ENCODE measurements at regions not wholly inside any gene's neighbourhood (a gene's known extent, or its start where the extent isn't known, plus 50 kb on each side); places are given as distances from the start of the nearest gene placed in this dataset.

DNA sequence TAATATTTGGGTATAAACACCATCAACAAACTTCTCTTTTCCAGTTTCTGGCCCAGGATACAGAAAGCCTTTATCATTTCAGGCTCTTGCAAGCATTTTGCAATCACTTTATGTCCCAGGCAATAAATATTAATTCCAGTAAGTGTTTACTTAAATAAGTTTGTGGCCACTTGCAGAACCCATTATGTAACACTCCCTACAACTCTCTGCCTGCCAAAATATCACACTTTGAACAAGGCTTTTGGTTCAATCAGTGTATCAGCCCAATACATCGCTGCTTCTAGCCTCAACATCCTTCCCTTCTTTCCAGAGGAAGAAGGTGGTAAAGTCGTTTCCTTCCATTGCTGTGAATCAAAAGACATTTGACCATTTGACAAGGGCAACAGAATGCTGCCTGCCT lies 203.0 kb upstream of the USP25 start:
- DNase-seq (ENCODE audit: low read depth), result no peak

DNA sequence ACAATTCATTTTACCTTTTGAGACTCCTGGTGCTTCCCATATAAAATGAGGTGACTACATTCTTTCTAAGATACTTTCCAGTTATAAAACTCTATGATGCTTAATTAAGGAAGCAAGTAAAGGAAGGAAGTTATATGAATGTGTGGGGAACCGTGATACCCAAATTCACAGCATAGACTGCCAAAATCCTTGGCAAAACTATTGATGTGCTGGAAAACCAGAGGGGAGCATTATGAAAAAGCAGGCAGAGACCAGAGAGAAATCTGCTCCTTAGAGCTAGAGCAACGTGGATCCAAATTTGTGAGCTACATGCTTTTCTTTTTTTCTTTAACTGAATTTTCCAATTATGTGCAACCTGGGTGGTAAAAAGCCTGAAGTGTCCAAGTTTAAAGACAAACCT lies 201.4 kb upstream of the USP25 start:
- no peak for DNase-seq (ENCODE audit: low read depth)

DNA sequence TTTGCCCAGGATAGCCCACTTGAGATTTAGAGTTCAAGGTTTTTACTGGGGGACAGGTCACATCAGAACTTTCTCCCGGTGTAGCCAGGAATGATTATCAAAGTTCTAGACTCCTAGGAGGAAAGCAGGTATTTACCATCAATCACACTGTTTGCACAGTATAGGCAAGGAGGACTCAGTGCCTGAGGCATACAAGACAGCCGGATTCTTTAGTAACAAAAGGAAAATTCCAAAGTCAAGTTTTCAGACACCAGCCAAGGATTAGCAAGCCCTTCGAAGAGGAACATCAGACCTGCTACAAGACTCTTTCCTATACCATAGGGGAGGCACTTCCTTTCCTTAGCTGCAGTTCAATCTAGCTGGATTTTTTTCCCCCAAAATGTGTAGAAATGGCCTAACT lies 197.8 kb upstream of the USP25 start:
- no peak for DNase-seq (ENCODE audit: low read depth)

DNA sequence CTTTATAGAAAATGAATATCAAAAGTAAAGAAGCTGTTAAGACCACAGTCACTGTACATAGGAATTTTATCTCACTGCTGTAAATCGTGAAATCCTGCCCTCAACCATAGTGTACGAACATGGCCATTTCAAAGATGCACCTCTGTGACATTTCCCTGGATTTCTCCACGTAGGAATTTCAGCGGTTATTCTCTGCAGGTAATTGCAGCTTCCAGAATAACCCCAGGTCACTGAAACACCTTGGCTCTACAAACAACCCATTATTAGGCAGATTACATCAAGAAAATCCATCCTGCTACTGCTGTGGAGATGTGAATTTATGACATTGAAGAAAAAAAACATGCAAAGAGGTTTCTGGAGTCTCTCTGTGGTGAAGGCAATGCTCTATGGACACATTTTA lies 196.2 kb upstream of the USP25 start:
- DNase-seq (ENCODE audit: low read depth), result no peak

DNA sequence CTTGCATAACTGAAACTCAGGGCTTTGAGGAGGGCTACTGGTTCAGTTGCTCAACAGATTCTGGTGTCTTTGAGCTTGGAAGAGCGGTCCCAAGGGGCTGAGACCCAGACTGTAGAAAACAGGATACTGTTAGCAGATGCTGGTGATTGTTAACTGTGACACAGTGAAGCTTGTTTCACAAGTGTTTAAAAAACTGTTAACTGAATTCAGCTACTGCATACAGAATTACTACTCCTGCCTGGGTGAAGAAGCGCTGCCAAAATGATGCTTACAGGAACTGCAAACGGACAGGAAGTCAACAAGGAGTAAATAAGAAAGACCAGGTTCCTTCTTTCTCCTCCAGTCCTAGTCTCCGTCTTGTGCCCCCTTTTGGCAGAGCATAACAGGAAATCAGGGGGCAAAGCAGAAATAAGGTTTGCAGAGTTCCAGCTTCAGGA lies 195.3 kb upstream of the USP25 start:
- DNase-seq (ENCODE audit: low read depth), result no peak

DNA sequence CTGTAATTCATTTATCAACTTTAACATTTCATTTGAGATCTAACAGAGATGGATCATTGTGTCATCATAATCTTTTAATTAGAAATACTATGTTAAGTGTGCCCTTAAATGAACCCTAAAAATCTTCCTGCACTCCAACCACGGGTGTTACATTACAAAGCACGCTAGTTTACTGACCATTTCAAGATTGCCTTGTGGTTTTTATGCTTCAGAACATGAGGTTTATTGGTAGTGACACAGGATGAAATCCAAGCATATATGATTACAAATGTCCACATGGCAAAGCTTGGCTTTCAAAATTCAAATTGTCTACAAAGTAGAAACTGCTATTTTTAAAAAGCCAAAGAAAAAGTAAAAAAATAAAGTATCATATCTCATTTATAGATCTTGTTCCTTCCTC lies 190.4 kb upstream of the USP25 start:
- peak; percentile 29 for DNase-seq (ENCODE audit: low read depth)

DNA sequence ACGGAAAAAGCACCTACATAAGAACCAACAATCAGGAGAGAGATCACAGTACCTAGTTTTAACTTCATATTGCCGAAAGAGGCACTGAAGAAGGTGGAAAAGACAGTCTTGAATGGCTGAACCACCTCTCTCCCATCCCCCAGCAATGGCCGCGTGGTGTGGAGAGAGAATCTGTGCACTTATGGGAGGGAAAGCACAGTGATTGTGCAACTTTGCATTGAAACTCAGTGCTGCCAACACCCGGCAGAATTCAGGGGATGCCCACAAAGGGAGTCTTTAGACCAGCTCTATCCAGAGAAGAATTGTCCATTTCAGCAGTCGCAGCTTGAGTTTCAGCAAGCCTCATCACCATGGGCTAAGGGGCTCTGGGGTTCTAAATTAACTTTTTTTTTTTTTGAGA lies 186.3 kb upstream of the USP25 start:
- DNase-seq (ENCODE audit: low read depth), result no peak

DNA sequence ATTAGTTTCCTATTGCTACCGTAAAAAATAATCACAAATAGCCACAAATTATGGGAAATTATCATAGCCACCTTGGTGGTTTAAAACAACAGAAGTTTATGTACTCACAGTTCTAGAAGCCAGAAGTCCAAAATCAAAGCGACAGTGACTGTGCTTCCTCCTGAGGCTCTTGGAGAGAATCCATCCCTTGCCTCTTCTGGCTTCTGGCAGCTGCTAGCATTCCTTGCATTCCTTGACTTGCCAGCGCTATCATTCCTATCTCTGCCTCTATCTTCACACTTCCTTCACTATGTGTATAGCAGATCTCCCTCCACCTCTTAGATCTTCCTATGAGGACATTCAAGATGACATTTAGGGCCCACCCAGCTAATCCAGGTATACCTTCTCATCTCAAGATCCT lies 180.1 kb upstream of the USP25 start:
- DNase-seq (ENCODE audit: low read depth), result peak; percentile 39

DNA sequence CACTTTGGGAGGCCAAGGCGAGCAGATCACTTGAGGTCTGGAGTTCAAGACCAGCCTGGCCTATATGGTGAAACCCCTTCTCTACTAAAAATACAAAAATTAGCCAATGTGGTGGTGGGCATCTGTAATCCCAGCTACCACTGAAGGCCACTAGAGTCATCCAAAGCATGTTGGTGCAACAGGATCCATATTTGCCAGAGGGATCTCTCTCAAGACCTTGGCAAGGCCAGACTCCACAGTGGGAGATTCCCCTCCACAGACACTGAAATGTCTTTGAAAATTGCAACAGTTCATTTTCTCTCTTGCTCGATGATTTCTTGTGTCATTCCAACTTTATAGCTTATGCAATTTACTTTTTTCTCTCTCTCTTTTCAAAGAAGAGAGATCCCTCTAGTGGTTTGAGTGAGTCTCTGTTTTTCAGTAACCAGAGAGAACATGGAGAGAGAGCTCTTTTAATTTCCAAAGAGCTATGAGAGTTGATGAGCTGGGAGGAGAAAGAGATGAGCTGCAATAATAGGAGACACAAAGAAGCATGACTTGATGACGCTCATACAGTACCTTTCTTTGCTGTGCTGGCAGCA lies 176.8 kb upstream of the USP25 start:
- DNase-seq (ENCODE audit: low read depth), result no peak

DNA sequence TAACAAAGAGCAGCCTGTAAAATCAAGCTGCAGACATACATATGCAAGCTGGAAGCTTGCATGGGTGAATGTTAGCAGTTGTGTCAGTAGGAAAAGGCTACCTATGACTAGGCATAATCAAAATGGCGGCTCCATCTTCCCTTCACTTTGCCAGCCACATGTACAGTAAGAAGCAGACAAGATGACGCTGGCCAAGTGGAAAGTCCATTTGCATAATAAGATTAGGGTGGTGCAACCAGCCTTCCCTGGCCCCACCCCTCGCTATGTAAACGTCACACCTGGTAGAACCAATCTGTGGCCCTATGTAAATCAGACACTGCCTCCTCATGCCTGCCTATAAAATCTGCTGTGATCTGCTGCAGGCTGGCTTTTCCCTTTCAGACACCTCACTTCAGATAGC lies 171.9 kb upstream of the USP25 start:
- DNase-seq (ENCODE audit: low read depth), result peak; percentile 42

DNA sequence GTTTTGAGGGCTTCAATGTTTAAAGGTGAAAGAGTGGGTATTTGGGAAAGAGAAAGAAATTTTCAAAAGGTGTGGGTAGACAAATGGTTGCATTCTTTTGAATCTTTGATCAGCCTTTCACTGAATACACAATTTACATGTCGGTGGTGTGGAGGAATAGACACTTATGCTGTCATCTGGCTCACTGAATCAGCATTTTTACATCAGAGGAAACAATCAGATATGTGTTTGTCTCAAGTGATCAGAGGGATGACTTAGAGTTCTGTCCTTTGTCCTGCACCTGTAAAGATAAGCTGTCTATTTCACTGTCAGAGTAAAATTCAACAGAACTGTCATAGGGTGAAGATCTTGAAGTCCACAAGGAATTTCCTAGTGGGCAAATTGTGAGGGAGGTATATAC lies 170.9 kb upstream of the USP25 start:
- DNase-seq (ENCODE audit: low read depth), result no peak

DNA sequence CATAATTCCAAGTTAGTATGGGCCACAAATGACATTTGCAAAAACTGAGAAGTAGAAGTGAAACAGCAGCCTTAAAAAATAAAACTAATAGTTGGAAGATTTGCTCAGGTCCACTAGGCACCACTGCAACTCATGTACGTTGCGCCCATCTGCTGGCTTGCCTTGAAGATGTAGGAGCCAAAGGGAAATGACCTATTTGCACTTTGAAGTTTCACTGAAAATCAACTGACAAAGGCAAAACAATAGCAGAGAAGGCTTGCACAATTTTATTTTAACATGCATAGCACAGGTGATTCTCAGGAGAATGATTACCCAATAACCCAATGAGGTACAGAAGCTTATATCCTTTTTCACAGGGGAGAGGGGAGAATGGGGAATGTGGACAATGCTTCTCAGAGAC lies 170.1 kb upstream of the USP25 start:
- DNase-seq (ENCODE audit: low read depth), result no peak

DNA sequence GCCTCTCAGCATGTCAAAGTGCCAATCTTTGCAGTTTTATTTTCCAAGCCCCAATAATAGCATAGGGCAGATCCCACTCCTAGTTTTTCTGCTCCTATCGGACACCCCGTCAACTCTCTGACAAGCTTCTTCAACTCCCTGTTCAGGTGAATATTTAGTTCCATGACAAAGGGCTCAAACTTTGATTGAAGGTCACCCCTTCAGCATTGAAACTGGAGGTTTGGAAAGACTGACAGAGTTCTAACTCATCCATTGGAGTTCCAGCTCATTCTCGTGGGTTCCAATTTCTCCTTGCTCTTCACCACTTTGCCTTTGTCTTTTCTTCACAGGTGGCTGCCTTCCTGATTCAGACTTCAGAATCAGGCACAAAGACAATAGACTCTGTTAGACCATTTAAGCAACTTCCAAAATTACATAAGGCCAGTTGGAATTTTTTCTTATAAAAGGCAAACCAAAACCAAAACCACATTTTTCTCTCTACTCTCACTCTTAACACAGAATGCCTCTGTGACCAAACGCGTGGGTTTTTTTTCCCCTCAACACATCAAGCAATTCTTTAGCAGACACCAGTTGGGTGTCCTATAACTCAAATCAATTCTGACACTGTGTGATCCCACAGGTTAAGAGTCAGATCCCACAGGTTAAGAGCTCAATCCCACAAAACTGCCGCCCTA lies 169.3 kb upstream of the USP25 start:
- no peak for DNase-seq (ENCODE audit: low read depth)

DNA sequence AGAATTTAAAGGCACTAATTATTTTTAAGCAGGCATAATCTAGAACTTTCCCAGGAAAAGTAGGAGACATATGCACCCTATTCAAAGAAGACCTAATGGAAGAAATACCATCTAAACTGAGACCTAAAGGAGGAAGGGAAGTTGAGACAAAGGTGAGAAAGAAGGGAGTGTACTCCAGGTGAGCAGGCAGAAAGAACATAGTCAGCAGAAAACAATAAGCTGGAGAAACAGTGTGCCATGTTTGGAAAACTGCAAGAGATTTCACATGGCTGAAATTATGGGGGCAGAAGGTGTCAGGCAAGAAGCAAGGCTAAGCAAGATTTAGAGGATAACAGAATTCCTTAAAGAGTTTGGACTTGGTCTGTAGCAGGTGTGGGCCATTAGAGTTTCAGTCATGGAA lies 167.0 kb upstream of the USP25 start:
- DNase-seq (ENCODE audit: low read depth), result no peak

DNA sequence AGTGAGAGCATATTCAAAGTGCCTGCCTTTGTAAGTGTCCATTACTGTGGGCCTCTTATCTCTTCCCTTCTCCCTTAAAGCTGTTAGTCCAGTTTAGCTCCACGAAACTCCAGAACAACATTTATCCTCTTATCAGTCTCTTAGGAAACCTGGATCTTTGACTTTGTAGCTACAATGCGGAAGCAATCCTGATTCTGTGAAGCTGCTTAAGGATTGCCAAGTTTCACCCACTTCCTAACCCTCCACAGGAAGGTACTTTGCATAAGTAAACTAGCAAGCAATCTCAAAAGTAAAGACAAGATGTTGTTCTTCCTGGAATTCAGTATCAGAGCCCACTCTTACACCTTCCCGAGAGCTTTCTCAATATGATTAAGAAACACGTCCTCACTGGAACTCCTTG lies 164.9 kb upstream of the USP25 start:
- DNase-seq (ENCODE audit: low read depth), result no peak

DNA sequence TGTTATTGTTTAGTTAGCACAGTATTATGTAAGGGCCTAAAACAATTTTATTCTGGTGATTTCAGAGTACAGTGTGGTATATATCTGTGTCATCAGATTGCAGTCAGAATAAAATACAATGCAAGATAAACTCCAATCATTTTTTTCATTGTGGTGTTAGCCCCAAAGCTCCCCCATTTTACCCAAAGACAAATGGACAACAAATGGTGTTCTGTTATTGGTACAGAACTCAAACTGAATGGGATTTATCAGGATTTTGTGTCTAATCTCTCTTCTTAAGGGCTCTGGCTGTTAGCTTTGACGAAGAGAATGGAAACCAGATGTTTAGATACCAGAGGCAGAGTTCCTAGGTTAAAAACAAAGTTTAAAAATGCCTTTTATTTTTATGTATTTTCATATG lies 163.1 kb upstream of the USP25 start:
- no peak for DNase-seq (ENCODE audit: low read depth)

DNA sequence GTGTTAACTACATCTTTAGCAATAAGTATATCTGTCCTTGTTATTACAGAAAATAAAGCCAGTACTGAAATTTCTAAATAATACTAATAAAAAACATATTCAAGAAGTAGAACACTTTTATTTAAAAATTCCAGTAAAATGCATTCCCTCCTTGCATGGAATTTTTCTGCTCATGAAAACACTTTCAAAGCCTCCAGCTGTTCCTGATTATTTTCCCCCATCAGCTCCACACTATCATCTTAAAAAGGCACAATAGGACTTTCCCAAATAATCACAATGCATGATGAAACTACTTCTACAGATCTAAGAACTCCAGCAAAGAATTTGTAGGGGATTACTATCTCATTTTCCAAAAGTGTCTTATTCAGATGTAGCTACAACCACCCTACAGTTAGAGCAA lies 162.6 kb upstream of the USP25 start:
- no peak for DNase-seq (ENCODE audit: low read depth)

DNA sequence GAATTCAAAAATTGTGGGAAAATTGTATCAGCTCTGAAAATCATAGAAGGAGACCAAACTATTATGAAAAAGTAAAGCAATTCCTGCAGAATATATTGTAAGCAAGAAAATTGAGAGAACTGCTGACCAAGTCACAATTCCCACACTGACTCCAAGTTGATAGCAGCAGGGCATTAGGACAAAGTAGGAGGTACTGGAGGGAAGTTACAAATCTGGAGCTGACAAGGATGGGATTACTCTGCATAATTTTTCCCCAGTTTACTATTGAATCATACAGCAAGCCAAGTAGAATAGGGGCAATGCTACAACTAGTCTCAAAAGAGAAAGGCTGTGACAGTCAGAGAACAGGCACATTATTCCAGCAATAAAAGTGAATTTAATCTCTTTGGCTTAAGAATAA lies 161.3 kb upstream of the USP25 start:
- no peak for DNase-seq (ENCODE audit: low read depth)

DNA sequence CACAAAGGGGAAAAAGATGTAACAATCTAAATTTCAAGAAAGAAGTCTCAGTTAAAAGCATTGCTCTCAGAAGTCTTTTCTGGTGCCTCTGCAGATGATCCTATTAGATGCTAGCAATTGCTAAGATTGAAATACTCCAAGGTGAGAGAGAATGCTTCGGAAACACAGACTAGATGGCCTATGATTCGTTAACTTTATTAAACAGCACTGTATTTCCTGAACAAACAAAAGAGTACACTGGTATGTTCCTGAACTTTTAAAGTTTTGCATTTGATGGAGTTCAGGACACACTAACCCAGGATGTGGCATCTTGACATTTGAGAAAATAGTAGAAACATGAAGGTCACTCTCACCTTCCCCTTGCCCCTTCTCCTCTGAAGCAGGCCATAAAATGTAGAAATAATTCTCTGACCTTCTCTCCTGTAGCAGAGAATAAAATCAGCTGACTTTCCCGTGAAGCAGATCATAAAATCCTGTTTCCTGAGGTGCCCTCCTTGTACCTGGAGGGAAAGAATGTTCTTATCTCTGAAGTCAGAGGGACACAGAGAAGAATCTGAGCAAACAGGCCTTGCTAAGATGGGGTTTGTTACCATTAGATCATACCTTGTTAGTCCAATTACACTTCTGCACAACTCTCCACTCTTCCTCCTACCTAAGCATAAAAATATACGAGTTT lies 142.9 kb upstream of the USP25 start:
- no peak for DNase-seq (ENCODE audit: low read depth)

DNA sequence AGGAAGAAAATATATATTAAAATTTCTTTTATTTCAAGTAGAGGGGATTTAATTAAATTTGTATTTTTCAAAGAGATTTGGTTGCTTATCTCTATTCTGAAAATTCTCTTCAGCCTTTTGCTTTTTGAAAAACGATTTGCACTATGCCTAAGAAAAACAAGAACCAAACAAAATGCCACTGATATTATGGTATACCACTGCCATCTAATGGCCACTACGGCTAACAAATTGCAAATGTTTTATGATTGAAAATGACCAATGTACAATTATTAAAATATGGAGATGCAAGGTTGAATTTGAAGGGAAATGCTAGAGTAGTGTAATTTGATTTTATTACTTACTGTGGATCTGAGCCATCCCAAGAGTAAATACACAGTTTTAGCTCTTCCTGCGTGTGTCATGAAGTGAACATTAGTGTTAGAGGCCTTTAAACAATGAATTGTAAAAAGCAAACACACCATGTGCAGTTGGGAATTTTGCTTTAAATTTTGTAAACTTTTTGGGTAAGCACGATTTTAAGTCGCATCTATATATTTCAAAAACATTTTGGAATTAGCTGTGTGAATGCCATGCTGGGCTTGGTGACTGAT lies 137.4 kb upstream of the USP25 start:
- peak; percentile 27 for DNase-seq (ENCODE audit: low read depth)

DNA sequence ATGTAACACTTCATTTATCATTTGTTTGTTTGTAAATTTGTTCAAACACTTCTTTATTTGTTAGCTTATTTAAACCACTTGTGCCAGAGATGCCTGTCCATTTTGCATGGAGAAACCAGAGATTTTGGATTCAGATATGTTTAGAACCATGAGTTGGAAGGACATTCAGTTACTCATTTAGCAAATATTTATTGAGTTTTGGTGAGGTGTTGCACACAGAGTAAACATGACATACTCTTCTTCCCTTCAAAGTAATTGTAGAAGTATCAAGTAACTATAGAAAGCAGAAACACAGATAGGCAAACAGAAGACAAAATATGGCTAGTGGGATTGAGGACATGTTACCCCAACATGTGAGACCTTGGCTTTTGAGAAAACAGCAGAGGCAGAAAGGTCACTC lies 136.8 kb upstream of the USP25 start:
- no peak for DNase-seq (ENCODE audit: low read depth)

DNA sequence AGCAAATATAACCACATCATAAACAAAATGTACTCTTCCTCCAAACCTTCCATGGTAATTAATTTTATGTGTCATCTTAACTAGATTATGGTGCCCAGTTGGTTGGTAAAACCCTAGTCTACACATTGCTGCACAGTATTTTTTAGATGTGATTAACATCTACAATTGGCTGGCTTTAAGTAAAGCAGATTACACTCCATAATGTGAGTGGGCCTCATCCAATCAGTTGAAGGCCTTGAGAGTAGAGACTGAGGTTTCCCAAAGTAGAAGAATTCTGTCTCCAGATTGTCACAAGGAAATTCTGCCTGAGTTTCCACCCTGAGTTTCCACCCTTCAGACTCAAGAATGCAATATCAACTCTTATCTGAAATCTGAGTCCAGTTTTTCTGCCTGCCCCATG lies 128.4 kb upstream of the USP25 start:
- DNase-seq (ENCODE audit: low read depth), result no peak

DNA sequence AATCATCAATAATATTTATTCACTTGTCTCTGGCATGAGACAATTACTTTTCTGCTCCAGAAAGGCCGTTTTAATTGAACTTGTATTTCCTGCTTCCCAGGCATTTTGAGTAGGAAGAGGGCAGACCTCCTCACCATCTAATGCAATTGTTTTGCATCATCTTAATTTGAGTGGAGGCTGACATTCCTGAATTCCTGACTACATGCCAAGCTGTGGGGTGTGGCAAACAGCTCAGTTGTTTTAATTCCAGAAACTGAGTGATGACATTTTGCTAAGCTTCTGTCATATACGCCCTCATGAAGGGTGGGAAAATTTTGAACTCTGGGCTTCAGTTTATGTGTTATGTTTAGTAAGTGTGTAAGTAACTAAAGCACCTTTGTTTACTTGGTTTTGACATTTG lies 125.4 kb upstream of the USP25 start:
- peak; percentile 17 for DNase-seq (ENCODE audit: low read depth)

All from RPMI7951 (cell line).